ENCODE measurements at regions not wholly inside any gene's neighbourhood (a gene's known extent, or its start where the extent isn't known, plus 50 kb on each side); places are given as distances from the start of the nearest gene placed in this dataset.

DNA sequence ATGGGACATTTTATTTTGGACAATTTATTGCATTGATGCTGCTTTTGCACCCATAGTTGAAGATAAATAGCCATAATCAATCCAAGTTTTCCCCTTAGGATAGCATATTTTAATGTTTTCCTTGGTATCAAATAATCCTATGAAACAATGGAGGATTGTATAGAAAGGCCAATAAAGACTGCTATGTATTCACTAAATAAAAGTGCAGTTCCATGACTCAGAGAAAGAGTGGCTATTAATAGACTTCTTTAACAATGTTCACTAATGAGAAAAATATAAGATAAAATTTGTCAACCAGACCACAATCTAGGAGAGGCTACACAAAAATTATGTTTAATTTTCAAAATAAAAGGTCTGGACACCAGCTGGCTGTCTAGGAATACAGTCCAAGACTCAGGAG lies 560.9 kb upstream of the AGTR1 start:
- Histone ChIP-seq H3K4me1 (ENCODE audit: control insufficient read depth, insufficient read depth, low read length, poor library complexity, severe bottlenecking) (no peaks in the 10 kb centered on the region), H3K27ac (ENCODE audit: low read depth, low read length, severe bottlenecking) (no peak overlapping the region), H3K9me3 (ENCODE audit: control insufficient read depth, low read length) (no peaks in the 10 kb centered on the region)

GRCh38 chr3:148146241-148146640 lies 551.5 kb upstream of the AGTR1 start:
- H3K9me3 ChIP-seq (ENCODE audit: control insufficient read depth, low read length): no peaks in the 10 kb centered on the region
- no CpG with 5 or more reads among the region's 2 CpGs for WGBS, 2 experiments (ENCODE audit: insufficient coverage in 2 of 2)
- no peak overlapping the region for H3K4me3 ChIP-seq (ENCODE audit: extremely low read depth, insufficient read depth, low read length, poor library complexity, severe bottlenecking)
- no peaks in the 10 kb centered on the region for H3K4me1 ChIP-seq (ENCODE audit: control insufficient read depth, insufficient read depth, low read length, poor library complexity, severe bottlenecking)
- no peak overlapping the region for H3K27ac ChIP-seq (ENCODE audit: low read depth, low read length, severe bottlenecking)
- H3K36me3 ChIP-seq (ENCODE audit: control insufficient read depth, insufficient read depth, low read length): no peaks in the 10 kb centered on the region

More for the DNA sequence above, 560.9 kb upstream of the AGTR1 start:
- no peak overlapping the region for H3K4me3 ChIP-seq (ENCODE audit: extremely low read depth, insufficient read depth, low read length, poor library complexity, severe bottlenecking)
- H3K36me3 ChIP-seq (ENCODE audit: control insufficient read depth, insufficient read depth, low read length): no peaks in the 10 kb centered on the region

GRCh38 chr3:148146947-148147826 lies 550.5 kb upstream of the AGTR1 start:
- no peak overlapping the region for H3K27ac ChIP-seq (ENCODE audit: low read depth, low read length, severe bottlenecking)
- no peaks in the 10 kb centered on the region for H3K36me3 ChIP-seq (ENCODE audit: control insufficient read depth, insufficient read depth, low read length)
- 80 to 100% methylated on average over 1 of the region's 2 CpGs for WGBS, 2 experiments (ENCODE audit: insufficient coverage in 2 of 2)
- H3K4me1 ChIP-seq (ENCODE audit: control insufficient read depth, insufficient read depth, low read length, poor library complexity, severe bottlenecking): no peaks in the 10 kb centered on the region
- no peak overlapping the region for H3K4me3 ChIP-seq (ENCODE audit: extremely low read depth, insufficient read depth, low read length, poor library complexity, severe bottlenecking)
- H3K9me3 ChIP-seq (ENCODE audit: control insufficient read depth, low read length): no peaks in the 10 kb centered on the region

GRCh38 chr3:148147903-148148302 lies 549.8 kb upstream of the AGTR1 start:
- Histone ChIP-seq H3K4me3 (ENCODE audit: extremely low read depth, insufficient read depth, low read length, poor library complexity, severe bottlenecking) (no peak overlapping the region), H3K9me3 (ENCODE audit: control insufficient read depth, low read length) (no peaks in the 10 kb centered on the region), H3K4me1 (ENCODE audit: control insufficient read depth, insufficient read depth, low read length, poor library complexity, severe bottlenecking) (no peaks in the 10 kb centered on the region), H3K36me3 (ENCODE audit: control insufficient read depth, insufficient read depth, low read length) (no peaks in the 10 kb centered on the region), H3K27ac (ENCODE audit: low read depth, low read length, severe bottlenecking) (no peak overlapping the region)
- 80% methylated on average over 1 of the region's 2 CpGs; no CpG with 5 or more reads in 1 of the 2 experiments for WGBS, 2 experiments (ENCODE audit: insufficient coverage in 2 of 2)

GRCh38 chr3:148149556-148149955 lies 548.1 kb upstream of the AGTR1 start:
- Histone ChIP-seq H3K36me3 (ENCODE audit: control insufficient read depth, insufficient read depth, low read length) (no peaks in the 10 kb centered on the region), H3K4me1 (ENCODE audit: control insufficient read depth, insufficient read depth, low read length, poor library complexity, severe bottlenecking) (no peaks in the 10 kb centered on the region), H3K4me3 (ENCODE audit: extremely low read depth, insufficient read depth, low read length, poor library complexity, severe bottlenecking) (no peak overlapping the region), H3K9me3 (ENCODE audit: control insufficient read depth, low read length) (no peaks in the 10 kb centered on the region), H3K27ac (ENCODE audit: low read depth, low read length, severe bottlenecking) (no peak overlapping the region)
- WGBS, 2 experiments (ENCODE audit: insufficient coverage in 2 of 2): 80% methylated on average over 1 of the region's 2 CpGs; no CpG with 5 or more reads in 1 of the 2 experiments

GRCh38 chr3:148150141-148150540 lies 547.6 kb upstream of the AGTR1 start:
- no peaks in the 10 kb centered on the region for H3K36me3 ChIP-seq (ENCODE audit: control insufficient read depth, insufficient read depth, low read length)
- no peaks in the 10 kb centered on the region for H3K9me3 ChIP-seq (ENCODE audit: control insufficient read depth, low read length)
- no CpG with 5 or more reads among the region's 2 CpGs for WGBS, 2 experiments (ENCODE audit: insufficient coverage in 2 of 2)
- no peak overlapping the region for H3K27ac ChIP-seq (ENCODE audit: low read depth, low read length, severe bottlenecking)
- H3K4me1 ChIP-seq (ENCODE audit: control insufficient read depth, insufficient read depth, low read length, poor library complexity, severe bottlenecking): no peaks in the 10 kb centered on the region
- no peak overlapping the region for H3K4me3 ChIP-seq (ENCODE audit: extremely low read depth, insufficient read depth, low read length, poor library complexity, severe bottlenecking)

GRCh38 chr3:148158210-148158609 lies 539.5 kb upstream of the AGTR1 start:
- H3K36me3 ChIP-seq (ENCODE audit: control insufficient read depth, insufficient read depth, low read length): no peaks in the 10 kb centered on the region
- H3K27ac ChIP-seq (ENCODE audit: low read depth, low read length, severe bottlenecking): no peak overlapping the region
- H3K9me3 ChIP-seq (ENCODE audit: control insufficient read depth, low read length): no peaks in the 10 kb centered on the region
- no peak overlapping the region for H3K4me3 ChIP-seq (ENCODE audit: extremely low read depth, insufficient read depth, low read length, poor library complexity, severe bottlenecking)
- H3K4me1 ChIP-seq (ENCODE audit: control insufficient read depth, insufficient read depth, low read length, poor library complexity, severe bottlenecking): no peaks in the 10 kb centered on the region
- WGBS, 2 experiments (ENCODE audit: insufficient coverage in 2 of 2): no CpG with 5 or more reads among the region's 3 CpGs

GRCh38 chr3:148162132-148162531 lies 535.6 kb upstream of the AGTR1 start:
- H3K9me3 ChIP-seq (ENCODE audit: control insufficient read depth, low read length): no peaks in the 10 kb centered on the region
- no peaks in the 10 kb centered on the region for H3K36me3 ChIP-seq (ENCODE audit: control insufficient read depth, insufficient read depth, low read length)
- no peak overlapping the region for H3K27ac ChIP-seq (ENCODE audit: low read depth, low read length, severe bottlenecking)
- WGBS, 2 experiments (ENCODE audit: insufficient coverage in 2 of 2): no CpG with 5 or more reads among the region's 2 CpGs
- H3K4me1 ChIP-seq (ENCODE audit: control insufficient read depth, insufficient read depth, low read length, poor library complexity, severe bottlenecking): no peaks in the 10 kb centered on the region
- H3K4me3 ChIP-seq (ENCODE audit: extremely low read depth, insufficient read depth, low read length, poor library complexity, severe bottlenecking): no peak overlapping the region

GRCh38 chr3:148168347-148168746 lies 529.4 kb upstream of the AGTR1 start:
- Histone ChIP-seq H3K9me3 (ENCODE audit: control insufficient read depth, low read length) (no peaks in the 10 kb centered on the region), H3K4me3 (ENCODE audit: extremely low read depth, insufficient read depth, low read length, poor library complexity, severe bottlenecking) (no peak overlapping the region), H3K27ac (ENCODE audit: low read depth, low read length, severe bottlenecking) (no peak overlapping the region), H3K36me3 (ENCODE audit: control insufficient read depth, insufficient read depth, low read length) (no peaks in the 10 kb centered on the region), H3K4me1 (ENCODE audit: control insufficient read depth, insufficient read depth, low read length, poor library complexity, severe bottlenecking) (no peaks in the 10 kb centered on the region)
- 93% methylated on average over 2 of the region's 2 CpGs; no CpG with 5 or more reads in 1 of the 2 experiments for WGBS, 2 experiments (ENCODE audit: insufficient coverage in 2 of 2)

DNA sequence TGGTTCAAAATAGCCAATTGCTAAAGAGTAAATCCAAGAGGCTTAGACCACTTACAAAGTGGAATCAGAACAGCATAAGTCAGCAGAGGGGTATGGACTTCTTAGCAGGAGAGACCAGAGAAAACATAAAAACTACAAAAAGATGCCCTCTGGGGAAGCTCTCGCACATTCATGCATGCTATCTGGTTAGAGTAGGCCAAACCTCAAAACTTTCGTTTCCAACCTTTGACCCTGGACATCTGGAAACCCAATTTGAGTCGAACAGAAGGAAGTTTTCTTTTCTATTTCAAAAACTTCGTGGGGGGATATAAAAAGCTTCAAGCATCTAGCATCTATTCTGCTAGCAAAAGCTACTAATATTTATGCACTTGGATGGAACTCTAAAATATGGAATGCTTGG lies 523.9 kb upstream of the AGTR1 start:
- Histone ChIP-seq H3K9me3 (ENCODE audit: control insufficient read depth, low read length) (no peaks in the 10 kb centered on the region), H3K36me3 (ENCODE audit: control insufficient read depth, insufficient read depth, low read length) (no peaks in the 10 kb centered on the region), H3K4me1 (ENCODE audit: control insufficient read depth, insufficient read depth, low read length, poor library complexity, severe bottlenecking) (no peaks in the 10 kb centered on the region), H3K27ac (ENCODE audit: low read depth, low read length, severe bottlenecking) (no peak overlapping the region), H3K4me3 (ENCODE audit: extremely low read depth, insufficient read depth, low read length, poor library complexity, severe bottlenecking) (no peak overlapping the region)
- WGBS, 2 experiments (ENCODE audit: insufficient coverage in 2 of 2): 95 to 100% methylated on average over 2 to 3 of the region's 4 CpGs

- H3K27ac ChIP-seq (ENCODE audit: low read depth, low read length, severe bottlenecking): no peak overlapping the region
- no peaks in the 10 kb centered on the region for H3K9me3 ChIP-seq (ENCODE audit: control insufficient read depth, low read length)
- H3K4me1 ChIP-seq (ENCODE audit: control insufficient read depth, insufficient read depth, low read length, poor library complexity, severe bottlenecking): no peaks in the 10 kb centered on the region
- no peaks in the 10 kb centered on the region for H3K36me3 ChIP-seq (ENCODE audit: control insufficient read depth, insufficient read depth, low read length)
- no peak overlapping the region for H3K4me3 ChIP-seq (ENCODE audit: extremely low read depth, insufficient read depth, low read length, poor library complexity, severe bottlenecking)
These were observed 522.5 kb upstream of the AGTR1 start for GRCh38 chr3:148175214-148175613.

Measured in mesodermal cell (in vitro differentiated cells).